Umbilical cord (tissue), 1 donor: ENCODE measurements at regions not wholly inside any gene's neighbourhood (a gene's known extent, or its start where the extent isn't known, plus 50 kb on each side); places are given as distances from the start of the nearest gene placed in this dataset.

Experiments
- DNase-seq: peaks from one replicate; pipeline ENCODE4 v3.0.0-alpha.2; 2015; ENCODE audit warnings: low spot score

DNA sequence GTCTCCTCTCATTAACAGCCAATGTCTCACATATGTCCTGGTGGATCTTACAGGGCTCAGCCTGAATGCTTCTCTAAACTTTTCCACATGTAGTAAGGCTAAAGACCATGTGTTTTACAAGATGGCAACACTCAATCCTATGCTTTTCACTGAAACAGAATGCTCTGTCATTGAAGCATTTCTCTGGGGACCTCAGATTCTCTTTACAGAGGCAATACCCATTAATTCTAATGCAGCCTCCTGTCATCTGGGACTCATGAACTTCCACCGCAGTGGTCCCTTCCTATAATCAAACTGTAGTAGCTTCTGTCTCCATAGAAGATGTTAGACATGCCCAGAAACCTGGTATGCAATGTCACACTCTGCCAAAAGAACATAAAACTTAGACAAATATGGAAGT lies 926.6 kb upstream of the RBFOX1 start:
- DNase-seq, result no peak

DNA sequence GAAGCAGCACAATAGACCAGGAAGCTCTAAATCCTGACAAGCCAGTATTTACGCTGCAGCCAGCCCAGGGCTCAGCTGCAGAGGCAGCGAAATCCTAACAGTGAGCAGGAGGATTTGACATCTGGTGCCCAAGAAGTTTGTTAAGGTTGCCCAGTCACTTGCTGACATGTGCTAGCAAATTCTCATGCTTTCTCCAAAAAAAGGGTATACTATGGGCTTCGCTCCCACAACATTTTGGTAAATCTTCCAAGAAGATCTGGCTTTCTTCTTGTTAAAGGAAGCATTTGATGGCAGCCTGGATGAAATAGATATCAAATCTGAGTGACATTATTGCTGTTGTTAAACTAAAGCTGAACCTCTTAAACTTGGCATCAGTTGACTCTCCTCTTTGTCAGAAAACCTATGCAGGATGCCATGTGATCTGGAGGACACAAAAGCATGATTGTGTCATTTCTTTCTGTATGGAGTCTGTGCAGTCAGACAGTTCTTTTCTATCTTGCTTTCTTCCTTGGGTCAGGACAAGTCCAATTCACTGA lies 949.7 kb upstream of the RBFOX1 start:
- no peak for DNase-seq

DNA sequence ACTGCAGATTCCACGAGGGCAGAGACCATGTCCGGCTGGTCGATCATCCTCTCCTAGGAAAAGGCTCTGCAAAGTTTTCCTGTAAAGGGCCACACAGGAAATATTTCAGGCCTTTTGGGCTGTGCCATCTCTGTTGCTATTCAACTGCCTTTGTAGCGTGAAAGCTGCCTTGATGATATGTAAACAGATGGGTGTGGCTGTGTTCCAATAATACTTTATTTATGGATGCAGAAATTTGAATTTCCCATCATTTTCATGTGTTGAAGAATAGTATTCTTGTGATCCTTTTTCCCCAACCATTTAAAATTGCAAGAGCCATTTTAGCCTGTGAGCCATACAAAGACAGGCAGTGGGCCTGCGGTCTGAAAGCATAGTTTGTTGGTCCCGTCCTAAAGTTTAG lies 950.7 kb upstream of the RBFOX1 start:
- no peak for DNase-seq

DNA sequence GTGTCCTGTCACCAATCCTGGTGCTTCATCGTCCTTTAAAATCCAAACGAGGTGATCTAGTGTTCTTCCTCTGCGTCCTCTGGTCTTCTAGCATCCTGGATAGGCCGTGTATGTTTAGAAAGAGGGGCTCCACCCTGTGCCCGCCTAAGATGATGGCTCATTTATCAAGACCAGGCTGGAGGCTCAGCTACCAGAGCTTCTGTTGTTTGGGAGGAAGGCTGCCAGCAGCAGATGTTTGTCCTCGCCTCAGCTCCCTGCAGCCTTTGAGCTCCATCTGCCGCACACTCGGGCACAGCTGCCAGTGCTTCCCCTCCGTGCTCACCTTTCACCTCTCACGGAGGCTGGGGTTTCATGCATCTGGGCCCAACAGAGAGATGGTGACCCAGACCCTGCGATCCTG lies 954.7 kb upstream of the RBFOX1 start:
- no peak for DNase-seq

DNA sequence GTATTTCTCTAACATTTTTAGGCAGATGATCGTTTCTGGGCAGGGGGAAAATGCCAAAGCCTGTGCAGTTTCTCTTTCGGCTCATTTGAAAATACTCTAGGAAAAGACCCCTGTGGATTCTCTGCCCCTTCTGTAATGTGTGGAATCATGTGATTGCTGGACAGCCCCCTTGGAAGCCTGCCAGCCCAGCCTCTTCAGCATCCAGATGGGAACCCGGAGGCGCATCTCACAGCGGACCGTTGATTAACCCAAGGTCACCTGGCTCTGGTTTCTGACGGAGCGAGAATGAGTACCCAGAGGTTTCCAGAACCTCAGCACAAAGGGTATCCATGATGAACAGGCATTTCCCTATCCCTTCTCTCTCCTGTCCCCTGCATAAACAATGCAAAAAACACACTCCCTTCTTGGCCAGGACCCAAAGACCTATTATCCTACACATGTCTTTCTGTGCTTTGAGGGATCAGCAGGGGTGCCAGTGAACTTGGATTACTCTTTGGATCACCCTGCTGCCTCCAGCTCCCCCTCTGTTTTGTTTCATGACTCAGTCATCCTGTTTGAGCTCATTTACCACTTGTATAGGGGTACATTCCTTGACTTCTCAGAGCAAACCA lies 957.1 kb upstream of the RBFOX1 start:
- DNase-seq, result no peak

DNA sequence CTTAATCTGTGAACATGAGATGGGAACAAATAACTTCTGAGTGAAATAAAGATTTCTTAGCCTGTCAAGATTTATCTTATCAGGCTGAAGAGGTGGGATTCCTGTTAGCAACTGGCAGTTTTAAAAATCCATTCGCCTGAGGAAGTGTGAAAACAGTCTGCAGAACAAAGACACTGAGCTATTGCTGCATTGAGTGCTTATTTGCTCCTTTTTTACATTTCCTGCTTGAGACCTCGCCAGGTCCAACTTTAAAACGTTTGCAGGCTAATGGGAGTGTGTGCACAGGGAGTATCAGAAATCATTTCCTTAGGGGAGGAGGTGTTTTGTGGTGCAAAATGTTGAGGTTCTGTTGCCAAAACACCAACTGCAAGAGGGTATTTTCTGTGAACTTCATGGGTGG lies 957.8 kb upstream of the RBFOX1 start:
- DNase-seq, result no peak

DNA sequence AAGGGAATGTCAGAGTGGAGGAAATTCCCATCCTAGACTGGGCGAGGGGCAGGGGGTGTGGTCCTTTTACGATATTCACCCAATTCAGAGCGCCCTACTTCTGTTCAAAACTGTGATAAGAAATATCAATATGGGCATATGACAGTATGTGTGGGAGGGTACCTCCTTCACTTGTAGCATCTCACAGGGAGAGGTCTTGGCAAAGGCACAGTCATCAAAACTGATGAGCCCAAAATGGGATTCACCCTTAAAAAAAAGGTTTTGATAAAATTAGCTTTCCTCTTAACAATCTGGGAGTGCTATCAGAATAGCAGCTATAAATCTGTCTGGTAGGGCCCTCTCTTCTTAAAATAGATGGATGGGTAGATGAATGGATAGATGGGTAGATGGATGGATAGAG lies 967.8 kb upstream of the RBFOX1 start:
- no peak for DNase-seq

DNA sequence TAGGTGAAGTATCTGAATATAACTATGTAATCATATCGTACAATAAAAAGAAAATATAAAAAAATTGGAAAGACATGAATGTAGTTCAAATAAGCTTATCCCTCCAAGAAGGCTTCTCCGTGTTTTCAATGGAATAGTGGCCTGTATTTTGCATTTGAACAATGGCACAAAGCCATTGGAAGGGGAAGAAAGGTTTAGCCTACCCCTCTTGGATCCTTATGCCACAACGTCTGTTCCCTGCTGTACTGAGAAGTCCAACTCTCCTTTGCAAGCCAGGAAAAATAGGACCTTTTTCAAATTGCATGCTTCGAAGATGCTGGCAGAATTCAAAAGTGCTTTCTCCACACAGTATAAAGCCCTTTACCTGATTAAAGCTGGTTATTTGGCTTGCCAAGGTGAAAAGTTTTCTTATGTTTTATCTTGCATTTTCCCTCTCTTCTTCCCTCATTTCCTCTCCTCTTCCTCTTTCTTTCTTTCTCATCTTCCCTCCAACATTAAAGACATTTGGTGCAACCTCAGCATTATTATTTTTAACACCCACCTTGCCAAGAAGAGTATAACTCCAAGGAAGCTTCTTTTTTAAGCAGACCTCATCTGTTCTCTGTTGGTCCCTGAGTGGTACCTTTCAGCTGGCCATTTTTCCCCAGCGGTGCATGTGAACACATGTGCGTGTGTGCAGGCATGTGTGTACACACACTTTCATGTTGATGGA lies 968.6 kb upstream of the RBFOX1 start:
- DNase-seq, result no peak

DNA sequence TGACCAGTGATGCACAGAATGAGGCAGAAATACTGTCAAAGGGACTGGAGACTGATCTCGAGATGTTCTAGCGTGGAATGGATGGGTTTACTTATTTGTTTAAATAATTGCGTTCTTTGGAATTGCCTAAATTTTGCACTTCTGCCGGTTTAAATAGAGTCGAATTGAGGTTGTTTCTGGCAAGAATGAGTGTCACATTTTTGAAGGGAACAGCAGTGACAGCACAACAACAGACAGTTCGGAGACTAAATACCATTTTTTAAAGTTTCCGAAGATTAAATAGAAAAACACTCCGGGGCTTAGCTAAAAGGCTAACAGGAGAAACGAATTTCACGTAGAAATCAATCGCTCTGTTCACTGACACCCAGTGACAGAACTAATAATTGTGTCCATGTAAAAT lies 969.2 kb upstream of the RBFOX1 start:
- DNase-seq, result no peak

DNA sequence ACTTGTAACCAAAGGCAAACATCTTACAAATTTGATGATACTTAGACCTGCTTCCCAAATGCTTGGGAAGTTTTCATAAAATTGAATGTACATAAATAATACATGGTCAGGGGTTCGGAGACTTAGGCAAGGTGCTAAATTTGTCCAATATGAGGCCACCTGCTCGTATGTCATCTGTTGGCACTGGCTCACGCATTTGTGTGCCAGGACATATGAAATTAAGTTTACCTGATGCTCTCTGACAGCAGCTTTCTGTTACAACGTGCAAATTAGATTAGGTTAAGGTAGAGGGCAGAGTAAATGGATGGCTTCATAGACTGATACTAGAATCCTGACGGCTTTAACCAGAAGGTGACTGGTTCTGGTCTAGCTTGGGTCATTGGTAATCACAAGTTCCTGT lies 970.3 kb upstream of the RBFOX1 start:
- no peak for DNase-seq

DNA sequence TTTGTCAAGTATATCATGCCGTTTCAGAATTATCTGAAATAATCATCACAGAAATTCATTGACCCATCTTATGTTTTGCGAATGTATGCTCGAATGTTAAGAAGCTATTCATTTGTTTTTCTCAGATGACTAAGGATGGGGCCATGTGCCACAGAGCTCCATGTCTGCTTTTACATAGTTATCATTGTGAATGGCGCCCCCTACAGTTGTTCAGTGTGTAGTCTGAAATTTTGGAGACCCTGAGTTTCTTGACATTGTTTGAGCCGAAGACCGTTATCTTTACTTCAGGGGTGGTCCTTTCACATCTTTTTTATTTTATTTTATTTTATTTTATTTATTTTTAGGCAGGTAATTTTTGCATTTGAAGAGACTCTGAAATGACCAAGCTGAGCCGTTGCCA lies 972.0 kb upstream of the RBFOX1 start:
- no peak for DNase-seq

DNA sequence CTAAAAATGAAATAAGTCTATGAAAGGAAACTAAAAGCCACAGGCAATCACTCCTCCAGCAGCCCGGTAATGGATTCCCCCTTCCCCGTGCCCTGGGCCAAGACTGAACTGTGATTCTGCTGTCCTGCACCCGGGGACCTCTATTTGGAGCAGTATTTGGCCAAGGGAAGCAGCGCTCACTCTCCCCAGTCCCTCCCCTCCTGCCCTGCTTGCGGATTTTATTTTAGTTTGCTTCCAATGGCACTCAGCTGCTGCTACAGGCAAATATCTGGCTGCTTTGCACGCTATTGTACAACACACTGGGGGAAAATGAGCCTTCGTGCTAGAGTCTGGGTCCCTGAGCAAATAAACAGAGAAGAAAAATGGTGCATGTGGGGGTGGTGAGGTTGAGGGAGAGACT lies 975.7 kb upstream of the RBFOX1 start:
- DNase-seq, result no peak

DNA sequence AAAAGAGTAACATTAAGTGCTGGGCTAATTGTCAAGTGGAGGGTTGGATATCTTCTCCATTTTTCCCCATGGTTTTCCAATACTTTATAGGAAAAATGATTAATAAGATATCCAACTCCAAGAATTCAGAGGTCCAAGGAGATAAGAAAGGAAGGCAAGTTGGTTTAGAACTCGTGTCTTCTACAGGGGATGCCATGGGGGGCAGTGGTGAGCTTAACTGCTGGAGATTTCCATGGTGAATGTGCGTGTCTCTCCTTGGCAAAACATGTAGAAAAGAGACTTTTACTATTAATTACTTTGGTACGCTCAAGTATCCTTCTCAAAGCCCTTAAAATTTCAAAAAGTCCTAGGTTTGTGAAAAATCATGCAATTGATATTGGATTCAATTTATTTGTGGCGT lies 982.9 kb upstream of the RBFOX1 start:
- DNase-seq, result no peak

DNA sequence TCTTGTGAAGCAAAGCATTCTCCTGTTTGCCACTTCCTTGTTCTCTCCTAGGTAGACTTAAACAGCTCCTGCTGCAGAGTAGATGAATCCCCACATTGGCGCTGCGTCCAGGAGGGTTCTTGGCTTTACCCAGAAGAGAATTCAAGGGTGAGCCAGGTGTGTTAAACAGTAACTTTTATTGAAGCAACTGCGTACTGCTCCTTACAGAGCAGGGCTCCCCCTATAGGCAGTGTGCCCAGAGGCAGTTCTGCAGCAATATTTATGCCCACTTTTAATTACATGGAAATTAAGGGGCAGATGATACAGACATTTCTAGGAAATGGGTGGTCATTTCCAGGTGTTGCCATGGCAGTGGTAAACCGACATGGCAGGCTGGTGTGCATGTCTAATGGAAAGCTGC lies 987.6 kb upstream of the RBFOX1 start:
- DNase-seq, result no peak

DNA sequence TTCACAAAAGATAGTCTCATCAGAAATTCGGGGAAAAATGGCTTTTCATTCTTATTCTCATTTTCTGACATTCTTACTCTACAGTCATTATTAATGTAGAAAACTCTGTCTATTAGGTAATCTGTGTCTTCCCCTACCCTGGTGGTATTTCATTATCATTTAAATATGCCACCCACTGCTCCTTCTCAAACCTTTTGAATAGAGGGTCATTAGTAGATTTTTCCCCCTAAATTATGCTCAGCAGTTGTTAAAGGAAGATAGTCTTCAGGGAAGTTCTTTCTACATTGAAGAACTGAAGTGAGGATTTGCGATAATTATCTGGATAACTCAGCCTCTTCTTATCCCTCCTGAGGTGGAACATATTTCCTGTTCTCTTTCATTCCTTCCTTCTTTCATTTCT lies 989.5 kb upstream of the RBFOX1 start:
- no peak for DNase-seq

DNA sequence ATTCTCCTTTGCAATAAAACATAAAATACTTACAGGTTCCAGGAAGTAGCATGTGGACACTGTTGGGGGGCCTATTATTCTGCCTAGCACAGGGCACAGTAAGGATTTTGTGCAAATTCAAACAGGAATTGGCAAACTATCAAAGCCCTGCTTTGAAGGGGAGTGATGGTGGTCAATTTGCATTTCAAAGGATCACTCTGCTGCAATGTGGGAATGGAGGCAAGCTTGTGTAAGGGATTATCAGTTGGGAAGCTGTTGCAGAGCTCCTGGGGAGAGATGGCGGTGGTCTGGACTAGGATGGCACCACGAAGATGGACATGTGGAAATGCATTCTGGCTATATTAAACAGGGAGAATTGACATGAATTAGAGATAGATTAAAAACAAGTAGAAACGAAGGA lies 990.7 kb upstream of the RBFOX1 start:
- DNase-seq, result no peak

DNA sequence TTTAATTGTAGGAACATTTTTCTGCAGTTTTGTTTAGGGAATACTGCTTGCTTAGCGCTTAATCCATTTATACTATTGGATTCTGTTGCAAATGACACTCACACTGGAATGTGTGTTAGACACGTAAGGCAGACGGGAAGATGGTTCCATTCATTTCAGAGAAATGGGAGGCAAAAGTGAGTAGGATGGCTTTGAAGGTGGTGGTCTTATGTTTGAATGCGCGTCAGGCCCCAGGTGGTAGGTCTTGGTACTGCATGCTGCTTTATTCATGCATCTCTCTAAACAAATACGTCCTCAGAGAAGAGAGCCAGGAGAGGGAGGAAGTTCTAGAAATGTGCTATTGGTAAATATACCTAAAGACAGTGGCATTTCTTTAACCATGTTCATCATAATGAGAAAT lies 997.6 kb upstream of the RBFOX1 start:
- no peak for DNase-seq

DNA sequence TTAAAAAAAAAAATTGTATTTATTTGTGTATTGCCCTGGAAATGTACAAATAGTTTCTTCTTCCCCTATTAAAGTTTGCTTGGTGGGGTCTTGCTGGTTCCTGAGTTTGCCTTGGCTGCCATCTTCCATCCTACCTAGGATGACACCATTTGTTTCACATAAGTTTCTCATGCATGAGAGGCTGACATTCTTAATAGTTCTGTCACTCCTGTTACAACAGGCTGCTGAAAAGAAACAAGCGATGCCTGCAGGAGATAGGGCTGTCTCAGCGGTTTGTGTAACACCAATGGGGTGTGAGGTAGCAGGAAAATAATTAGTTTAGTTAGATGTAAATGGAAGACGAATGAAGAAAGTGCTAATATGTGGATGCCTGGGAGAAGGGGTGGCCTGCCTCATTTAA lies 1000.9 kb upstream of the RBFOX1 start:
- DNase-seq, result no peak

DNA sequence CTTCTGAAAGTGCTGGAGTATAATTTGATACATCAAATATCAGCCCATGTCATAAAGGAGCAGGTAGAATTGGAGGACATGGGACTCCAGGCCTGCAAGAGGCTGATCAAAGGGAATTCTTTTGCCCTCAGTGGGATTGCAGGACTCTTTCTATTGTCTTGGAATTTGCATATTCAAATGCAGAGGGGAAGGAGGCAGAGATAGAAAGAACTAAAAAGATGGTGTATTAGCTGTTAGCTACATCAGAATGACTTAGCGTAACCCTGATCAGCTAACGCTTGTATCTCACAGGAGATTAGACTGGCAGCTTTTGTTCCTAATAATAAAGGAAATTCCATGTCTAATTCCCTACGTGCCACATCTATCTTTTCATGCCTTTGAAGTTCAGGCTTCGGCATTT lies 1014.7 kb upstream of the RBFOX1 start:
- no peak for DNase-seq

DNA sequence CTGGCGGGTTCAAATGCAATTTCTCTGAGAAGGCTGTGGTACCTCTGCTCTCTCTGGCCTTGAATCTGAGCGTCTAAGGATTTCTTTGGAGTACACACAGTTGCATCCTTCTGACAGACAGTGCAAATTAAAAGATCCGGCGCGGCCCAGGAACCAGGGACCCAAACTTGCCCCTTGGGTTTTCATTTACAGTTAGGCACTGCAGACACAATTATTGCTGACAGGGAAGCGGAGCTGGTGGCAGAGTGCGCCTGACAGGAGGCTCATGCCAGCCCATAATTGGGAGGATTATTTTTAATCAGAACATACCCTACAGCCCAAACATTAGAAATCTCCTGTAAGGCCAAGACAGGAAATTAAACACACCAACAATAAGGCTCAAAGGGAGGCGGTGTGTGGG lies 1023.4 kb upstream of the RBFOX1 start:
- no peak for DNase-seq

DNA sequence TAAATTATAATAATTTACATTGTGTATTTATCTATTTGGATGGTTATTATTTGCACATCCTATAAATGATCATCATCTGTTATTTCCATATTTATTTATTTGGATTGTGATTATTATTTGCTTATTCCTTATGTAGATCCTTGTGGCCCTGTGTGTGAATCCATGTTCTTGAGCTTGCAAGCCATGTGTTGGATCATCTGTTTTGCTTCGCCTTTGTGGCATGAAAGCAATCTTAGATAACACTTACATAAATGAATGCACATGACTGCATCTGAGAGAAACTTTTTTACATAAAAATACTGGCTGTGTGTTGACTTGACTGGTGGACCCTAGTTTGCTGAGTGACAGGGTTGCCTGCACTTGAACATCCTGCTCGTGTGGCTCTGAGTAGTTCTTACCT lies 1024.5 kb upstream of the RBFOX1 start:
- no peak for DNase-seq

DNA sequence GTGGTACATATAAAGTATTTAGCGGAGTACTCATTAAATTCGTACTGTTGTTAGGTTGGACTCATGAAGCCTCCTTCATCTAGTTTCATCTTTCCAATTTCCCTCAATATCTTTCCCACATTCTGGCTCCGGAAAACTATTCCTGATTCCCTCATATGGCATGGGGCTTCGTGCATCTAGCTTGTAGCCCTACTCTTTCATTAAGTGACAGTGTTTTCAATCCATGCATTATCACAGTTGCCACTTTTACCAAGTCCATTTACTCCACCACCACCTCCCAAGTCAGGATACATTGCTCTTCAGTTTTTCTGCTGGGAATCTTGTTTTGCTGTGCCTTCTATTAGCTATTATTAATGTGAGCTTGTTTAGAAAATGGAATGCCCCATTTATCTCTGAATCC lies 1032.1 kb upstream of the RBFOX1 start:
- DNase-seq, result no peak

DNA sequence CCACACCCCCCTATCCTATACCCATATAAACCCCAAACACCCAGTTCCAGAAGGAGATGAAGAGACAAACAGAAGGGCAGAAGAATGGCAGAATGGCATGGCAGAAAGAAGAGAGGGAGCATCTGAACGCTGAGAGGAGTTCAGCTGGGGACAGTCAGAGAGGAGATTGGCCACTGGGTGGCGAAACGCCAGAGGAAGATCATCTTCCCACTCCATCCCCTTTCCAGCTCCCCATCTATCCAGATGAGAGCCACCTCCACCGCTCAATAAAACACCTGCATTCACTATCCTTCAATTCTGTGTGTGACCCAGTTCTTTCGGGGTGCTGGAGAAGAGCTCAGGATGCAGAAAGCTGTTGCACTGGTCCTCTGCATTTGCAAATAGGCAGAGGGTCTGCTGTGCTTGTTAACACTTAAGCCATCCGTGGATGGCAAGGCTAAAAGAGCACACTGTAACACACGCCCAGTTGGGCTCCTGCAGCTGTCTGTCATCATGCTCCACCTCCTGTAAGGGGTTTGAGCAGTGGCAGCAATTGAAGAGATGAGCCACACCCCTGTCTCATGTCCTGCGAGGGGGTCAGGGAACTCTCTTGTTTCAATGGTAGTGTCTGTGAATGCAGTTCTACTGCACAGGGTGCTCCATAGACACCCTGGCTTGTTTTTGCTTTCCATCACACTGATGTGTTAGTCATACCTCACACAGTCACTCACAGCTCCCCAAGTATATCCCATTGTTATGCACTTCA lies 1034.8 kb upstream of the RBFOX1 start:
- no peak for DNase-seq
